NCI-H69 (cell line): ENCODE measurements at regions not wholly inside any gene's neighbourhood (a gene's known extent, or its start where the extent isn't known, plus 50 kb on each side); places are given as distances from the start of the nearest gene placed in this dataset.

Source experiments
- DNase-seq: peaks from one replicate; lab custom pipeline; 2025; lab: John Stamatoyannopoulos, UW

DNA sequence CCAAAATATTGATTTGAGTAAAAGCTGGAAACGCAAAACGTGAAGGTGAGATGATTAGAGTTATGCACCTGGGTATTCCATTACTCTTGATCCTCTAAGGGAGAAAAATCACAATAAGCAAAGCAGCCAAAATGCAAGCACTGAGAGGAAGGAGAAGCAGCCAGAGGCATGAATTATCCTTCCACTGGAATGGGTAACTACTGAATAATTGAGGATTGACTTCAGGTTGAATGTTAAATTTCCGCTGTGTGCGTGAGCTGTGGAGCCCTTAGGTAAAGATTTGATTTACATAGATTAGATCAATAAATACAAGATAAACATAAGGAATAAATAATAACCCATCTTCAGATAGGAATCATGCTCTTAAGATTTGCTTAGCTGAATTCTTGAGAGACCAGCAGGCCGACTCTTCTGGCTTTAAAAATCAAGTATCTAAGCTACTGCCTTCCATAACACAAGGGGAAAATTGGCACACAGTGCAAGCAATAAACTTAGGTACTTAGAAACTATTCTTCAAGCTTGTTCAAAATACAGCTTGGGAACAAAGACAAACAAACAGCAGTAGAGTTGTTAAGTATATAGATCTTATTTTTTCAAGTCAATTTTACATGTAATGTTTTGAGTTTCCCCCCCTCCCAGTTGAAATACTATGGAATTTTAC, 1459.5 kb downstream of the ZPLD1 start:
- no peak for DNase-seq

DNA sequence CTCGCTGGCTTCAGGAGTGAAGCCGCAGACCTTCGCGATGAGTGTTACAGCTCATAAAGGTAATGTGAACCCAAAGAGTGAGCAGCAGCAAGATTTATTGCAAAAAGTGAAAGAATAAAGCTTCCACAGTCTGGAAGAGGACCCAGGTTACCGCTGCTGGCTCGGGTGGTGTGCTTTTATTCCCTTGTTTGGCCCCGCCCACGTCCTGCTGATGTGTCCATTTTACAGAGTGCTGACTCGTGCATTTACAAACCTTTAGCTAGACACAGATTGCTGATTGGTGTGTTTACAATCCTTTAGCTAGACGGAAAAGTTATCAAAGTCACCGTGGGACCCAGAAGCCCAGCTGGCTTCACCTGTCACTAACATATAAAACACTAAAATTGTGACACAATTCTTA, 1464.5 kb downstream of the ZPLD1 start:
- DNase-seq, result no peak

DNA sequence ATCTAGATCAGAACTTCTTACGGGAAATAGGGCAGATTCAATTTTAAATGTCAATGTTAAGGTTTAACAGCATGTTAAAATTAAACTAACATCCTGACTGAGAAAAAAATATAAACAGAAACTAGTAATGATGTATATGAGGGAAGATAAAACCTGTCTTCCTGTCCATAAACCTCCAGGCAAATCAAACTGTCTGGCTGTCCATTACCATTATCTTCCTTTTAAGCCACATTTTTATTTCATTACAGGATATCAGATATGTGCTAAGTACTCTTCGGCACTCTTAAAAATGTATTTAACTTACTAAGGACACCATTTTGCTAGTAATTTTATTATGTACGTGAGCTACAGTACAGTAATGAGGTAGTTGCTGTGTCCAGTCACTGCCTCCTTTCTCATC, 1461.7 kb upstream of the ALCAM start:
- DNase-seq, result no peak

DNA sequence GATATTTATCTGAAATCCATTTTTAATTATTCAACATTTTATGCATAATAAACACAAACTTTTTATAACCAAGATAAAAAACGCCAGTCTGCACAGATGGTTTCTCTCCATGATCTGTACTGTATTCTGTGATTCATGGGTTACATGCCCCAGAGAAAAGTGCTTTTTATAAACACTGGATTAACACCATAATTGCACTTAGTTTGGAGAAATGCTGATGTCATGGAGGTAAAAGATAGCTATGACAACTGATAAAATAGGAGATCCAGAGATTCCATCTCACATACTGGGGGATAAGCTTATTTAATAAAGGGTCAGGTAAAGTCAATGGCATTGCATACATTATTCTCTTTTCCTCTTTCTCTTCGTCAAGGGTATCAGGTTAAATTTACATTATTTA, 1460.4 kb upstream of the ALCAM start:
- no peak for DNase-seq

DNA sequence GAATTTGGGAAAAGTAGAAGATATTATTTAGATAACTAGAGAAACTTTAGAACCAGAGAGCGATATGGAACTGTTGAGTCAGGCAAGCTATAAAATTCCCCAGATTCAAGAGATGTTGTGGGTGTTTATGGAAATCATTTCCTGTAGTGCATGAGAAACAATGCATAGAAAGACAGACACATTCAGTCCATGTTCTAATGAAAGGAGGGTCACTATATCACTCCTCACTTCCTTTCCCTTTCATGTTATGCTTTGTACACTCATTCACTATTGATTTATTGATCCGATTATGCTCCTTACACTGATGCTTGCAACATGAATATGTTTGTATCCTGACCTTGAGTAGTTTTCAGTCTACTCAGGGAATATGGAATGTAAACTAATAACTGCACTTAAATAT, 1459.9 kb upstream of the ALCAM start:
- DNase-seq, result no peak

DNA sequence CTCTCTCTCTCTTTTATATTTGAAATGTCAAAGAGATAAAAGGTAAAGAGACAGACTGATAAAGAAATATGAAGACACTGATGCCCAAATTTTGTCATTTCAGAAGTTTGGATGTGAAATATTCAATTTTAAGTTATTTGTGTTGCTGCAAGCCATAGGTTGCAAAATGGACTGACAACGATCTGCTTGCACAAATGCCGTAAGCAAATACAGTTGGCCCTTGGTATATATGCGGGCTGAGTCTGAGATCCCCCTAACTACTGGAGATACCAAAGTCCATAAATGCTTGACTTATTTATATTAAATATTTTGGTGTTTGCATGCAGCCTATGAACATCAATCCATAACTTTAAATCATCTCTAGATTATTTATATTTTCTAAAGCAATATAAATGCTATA, 1459.1 kb upstream of the ALCAM start:
- no peak for DNase-seq

DNA sequence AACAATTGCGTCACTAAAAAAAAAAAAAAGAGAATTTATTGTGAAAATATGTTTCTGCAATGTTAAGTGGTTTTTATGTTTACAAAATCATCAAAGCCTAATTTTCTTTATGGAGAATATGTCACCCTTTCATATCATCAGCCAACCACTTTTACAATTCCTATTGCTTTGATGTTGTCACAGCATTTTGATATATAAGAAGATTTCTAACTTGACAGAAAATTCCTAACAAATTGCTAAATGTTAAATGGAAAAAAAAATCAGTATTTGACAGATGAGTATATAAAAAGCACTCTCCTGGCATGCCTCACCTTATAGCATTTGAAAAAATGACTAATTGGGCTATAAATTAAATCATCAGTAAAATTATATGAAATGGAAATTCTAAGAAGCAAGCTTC, 1457.3 kb upstream of the ALCAM start:
- no peak for DNase-seq

DNA sequence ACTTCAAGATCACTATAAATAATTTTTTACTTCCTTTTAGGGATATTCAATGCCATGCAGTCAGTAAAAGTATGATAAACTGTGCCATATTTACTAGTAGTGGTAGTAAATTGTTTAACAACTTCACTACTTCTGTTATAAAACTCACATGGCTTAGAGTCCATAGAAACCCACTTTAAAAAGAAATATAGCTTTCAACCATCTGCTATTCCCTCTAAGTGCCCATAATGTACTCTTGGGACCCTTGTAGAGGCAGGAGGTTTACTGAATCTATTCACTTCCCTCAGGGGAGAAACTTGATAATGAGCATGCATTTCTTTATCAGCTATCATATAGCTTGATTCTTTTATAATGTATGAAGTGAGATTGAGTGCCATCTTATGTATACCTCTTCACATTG, 1448.4 kb upstream of the ALCAM start:
- peak; percentile 82 for DNase-seq

DNA sequence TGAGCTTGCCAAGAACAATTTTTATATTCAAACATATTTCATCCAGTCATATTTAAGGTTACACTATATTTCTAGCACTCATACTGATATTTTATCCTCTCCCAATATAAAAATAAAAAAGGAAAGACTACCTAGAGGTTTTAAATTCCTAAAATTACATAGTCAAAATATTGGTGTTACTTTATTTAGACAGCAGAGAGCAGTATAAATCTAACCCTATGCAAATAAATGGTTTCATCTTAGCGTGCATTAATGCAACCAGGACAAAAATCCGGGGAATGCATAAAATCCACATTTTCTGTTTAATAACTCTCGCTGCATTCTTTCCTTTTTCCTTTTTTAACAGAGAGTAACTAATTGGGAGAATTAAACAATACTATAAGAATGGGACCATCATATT, 1447.4 kb upstream of the ALCAM start:
- DNase-seq, result peak; percentile 1

DNA sequence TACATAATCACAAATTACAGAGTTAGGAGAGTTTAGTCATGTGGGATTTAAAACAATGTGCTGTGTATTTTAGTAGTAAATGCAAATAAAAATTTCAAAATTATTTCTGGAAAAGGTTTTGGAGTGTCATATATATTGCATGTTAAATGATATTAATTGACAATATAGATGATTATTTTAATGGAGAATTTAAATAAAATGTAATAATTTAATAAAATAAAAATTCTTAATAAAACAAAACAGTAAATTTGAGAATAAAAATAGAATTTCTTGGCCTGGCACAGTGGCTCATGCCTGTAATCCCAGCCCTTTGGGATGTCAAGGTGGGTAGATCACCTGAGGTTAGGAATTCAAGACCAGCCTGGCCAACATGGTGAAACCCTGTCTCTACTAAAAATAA, 1442.8 kb upstream of the ALCAM start:
- DNase-seq, result no peak

DNA sequence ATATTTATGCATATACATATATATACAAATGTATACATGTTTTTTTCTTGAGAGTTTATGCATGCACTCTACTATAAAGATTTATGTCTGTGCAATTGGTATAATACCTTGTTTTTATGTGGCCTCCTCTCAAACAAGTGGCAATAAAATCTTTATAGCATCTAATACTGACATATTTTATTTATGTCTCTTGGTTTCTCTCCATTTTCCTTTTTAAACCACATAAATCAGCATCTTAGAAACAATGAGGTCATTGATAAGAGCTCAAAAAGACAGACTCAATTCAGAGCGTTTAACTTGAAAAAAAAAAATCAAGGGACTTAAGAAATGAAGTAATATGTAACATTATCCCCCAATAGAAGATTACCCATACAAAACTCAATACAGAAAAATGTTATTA, 1442.2 kb upstream of the ALCAM start:
- DNase-seq, result no peak

DNA sequence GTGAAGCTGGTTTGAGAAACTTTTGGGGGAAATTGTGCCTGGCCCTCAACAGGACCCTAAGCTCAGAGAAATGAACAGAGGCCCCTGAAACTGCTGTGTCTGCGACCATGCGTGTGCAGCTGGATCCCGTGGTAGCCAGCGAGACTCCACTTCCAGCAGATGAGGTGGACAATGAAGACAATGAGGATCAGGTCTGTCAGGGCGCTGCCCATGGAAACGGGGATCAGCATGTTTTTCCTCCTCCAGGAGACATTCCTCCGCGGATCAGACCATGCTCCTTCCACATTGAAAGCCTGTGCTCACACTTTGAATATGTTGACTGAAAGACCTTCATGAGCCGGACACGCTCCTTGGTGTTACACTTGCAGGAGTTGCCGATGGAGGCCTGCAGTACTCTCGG, 1439.8 kb upstream of the ALCAM start:
- no peak for DNase-seq

DNA sequence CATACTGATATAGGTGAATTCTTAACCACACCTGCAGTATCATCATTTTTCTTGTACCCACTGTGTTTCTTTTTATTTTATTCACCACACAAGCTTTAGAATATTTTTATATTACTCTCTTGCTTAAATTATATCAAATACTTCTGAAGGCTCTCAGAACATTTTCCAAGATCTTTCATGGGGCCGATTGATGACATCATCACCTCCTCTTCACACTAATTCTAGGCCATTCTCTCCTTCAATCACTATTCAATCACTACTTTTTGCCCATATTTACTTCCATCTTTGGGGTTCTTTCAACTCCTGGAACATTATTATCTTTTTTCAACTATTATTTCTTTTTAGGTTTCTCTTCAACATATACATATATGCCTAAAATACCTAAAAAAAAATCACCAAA, 1438.8 kb upstream of the ALCAM start:
- DNase-seq, result no peak

DNA sequence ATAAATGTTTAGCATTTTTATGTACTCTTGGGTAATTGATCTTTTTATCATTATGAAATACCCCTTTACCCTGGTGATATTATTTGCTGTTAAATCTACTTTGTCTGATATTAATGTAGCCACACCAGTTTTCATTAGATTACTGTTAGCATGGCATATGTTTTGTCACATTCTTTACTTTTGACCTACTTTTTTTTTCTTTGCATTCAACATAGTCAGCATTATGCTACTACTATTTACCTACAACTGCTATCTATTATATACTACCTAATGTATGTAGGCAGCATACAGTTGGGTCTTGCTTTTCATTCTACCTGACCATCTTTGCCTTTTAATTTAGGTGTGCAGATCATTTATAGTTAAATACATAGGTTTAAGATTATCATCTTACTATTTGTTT, 1429.6 kb upstream of the ALCAM start:
- no peak for DNase-seq

DNA sequence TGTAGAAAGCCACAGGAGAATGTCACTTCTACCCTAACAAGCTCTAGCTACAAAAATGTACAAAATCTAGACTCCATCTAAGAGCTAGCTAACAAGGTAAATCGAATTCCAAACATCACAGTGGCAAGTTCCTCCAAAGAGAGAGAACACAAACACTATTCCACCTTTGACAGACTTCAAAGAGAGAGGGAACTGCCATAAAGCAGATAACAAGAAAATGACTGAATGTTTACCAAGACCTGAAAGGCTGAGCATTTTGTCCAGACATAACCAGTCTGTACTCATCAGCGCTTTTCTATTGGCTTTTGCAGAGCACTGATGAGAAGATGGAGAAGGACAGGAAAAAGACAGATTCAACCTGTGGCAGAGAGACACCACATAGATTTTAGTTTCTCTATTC, 1419.6 kb upstream of the ALCAM start:
- DNase-seq, result no peak

DNA sequence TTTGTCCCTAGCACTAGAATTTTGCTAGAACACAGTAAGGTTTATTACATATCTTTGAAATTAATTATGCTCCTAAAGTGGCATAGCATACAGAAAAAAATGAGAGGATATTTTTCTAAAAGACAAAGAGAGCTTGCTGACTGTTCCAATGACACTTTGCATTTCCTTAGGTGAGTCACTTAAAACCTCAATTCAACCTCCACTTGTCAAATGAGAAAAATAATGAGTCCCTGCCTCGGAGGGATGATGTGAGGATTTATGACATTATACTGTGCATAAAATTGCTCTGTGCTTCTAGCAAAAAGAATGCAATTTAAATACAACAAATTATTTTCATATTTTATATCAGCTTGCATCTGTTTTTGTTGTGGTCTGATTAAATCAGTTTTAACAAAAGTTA, 1417.0 kb upstream of the ALCAM start:
- DNase-seq, result peak; percentile 43

DNA sequence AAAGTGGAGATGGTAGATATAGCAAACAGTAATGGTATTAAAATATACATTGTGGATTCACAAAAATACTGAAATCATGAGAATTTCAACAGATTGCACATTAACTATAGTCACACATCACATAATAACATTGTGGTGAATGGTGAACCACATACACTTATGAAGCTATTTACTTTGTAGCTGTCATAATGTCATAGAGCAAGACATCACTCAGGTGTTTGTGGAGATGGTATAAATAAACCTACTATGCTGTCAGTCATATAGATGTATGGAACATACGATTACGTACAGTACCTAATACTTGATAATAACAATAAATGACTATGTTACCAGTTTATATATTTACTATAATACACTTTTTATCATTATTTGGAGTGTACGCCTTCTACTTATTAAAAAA, 1416.0 kb upstream of the ALCAM start:
- no peak for DNase-seq

DNA sequence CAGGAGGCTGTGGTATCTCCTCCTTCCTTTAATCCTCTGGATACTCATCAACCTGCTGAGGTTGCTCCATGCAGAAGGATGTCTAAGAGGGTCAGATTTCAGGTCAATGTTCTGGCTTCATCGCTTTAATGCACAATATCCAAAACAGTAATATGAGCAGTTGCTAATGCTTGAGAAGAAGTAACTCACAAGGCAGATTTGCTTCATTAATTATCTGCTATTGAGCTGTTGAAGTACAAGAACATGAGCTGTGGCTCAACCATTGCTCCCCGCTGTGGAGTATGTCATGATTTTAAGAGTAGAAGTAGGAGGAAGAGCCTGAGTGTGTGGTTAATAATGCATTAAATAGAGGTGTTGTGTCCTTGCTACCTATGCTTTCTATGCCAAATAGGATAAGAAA, 1412.9 kb upstream of the ALCAM start:
- DNase-seq, result peak; percentile 52

DNA sequence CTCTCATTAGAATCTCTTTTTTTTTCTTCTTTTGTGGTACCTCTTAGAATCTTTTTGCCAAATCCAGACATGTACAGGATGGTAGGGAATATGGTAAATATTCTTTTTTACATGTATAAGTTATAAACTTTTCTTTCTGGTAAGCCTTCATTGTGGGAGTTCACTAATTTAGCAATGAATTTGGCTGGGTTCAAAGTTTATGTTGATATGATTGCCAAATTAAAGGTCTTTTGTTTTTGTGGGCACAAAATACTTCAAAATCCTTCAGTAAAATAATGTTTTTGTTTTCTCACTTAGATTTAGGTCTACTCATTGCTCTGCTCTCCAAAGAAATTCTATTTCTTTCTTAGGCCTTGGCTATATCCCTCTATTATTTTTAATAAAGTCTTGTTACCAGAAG, 1405.9 kb upstream of the ALCAM start:
- no peak for DNase-seq

DNA sequence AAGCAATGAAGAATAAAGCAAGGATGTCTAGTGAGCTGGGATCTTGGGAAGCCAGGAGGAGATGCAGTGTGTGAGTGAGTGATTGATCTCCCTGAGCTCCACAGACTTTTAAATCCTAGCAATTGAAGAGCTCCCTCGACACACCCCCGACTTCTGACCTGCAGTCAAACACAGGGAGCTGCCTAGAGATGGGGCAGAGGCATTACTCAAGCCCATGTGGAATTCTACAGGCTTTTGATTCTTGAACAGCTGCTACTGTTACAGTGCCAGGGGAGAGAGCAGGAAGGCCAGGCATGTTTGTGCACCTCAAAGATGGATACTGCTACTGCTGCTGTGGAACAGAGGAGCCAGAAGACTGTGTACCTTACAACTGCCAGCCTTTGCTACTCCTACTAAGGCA, 1403.1 kb upstream of the ALCAM start:
- peak; percentile 86 for DNase-seq

DNA sequence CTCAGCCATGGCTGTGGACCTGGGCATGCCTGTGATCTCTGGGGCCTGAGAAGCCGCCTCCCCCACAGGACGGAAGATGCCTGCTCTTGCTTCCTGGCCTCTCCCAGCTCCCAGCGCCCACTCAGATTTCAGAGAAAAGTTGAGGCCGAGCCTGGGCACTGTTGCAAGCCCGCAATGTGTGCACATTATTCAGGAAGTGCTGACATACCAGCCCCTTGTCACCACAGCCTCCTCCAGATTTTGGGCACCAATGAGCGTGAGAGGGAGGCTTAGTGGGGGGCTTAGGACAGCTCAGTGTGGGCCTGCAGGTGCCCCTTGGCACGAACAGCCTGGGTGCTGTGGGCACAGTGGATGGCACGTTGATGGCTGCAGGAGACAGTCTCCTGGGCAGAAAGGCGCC, 1400.9 kb upstream of the ALCAM start:
- DNase-seq, result no peak

DNA sequence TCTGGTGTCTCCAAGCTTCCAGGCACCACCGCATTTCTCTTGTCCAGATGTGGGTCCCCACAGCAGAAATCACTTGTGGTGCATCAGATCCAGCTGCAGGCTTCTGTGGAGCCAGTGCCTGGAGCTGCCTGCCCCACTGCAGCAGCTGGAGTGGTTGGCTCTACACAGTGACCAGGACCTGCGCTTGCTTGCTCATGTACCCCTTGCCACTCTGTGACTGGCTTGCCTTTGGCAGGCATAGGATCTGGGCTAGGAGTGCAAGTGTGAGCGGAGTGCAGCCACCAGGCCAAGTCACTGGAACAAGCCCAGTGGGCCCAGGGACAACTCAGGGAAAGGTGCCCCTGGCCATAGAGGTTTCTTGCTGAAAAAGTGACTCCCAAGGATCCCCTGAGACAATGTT, 1400.0 kb upstream of the ALCAM start:
- no peak for DNase-seq

DNA sequence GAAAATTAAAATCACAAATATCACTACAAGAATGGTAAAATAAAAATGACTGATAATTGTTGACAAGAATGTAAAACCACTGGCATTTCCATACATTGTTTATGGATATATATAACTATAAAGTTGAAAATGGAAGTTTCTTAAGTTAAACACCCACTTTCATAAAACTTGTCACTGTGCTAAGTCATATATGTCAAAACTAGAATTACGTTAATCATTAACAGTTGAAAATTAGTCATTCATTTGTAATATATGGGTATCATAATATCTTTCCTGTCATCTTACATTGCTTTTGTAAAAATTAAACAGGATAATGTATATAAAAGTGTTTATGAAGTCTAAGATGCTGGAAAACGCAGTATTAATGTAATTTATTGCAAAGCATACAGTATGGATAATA, 1398.6 kb upstream of the ALCAM start:
- no peak for DNase-seq

DNA sequence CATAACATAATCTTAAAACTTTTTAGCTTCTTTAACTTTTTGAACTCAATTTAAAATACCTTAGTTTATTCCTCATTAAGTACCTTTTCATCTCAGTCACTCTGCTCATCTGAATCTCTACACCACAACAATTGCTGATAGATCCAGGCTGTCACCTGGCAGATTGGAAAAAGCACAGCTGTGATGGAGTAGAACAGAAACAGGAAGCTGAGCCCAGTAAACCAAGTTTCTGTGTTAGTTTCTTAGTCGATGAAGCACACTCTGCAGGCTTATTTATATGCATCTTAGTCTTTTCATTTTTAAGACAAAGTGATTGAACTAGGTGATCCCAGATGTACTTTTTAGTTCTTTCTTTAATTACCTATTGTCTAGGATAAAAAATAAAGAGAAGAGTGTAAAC, 1398.0 kb upstream of the ALCAM start:
- peak; percentile 44 for DNase-seq

DNA sequence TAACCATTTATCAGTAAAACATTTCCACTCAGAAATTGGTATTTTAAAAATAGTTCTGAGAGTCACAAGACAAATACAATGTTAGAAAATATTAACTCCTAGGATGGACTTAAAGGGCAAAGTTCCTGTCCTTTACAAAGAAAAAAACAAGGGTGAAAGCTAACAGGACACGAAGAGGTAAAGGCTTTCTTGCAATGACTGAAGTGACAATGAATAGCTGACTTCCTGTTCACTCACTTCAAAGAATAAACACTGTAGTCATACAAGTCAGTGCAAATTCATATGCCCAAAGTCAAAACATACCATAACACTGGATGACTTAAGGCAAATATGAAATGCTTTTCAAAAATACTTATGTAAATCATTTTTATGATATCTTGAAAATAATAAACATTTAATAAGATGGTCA, 1389.8 kb upstream of the ALCAM start:
- no peak for DNase-seq
